Breast epithelium (tissue), 4 donors: ENCODE measurements at regions not wholly inside any gene's neighbourhood (a gene's known extent, or its start where the extent isn't known, plus 50 kb on each side); places are given as distances from the start of the nearest gene placed in this dataset.

Experiments
- DNase-seq, 2 donors: peaks; one replicate each; pipeline ENCODE4 v3.0.0-alpha.2; 2019; ENCODE audit warnings: low spot score in 2 of 2
- H3K27ac ChIP-seq, 2 donors: fragments of 200-600 bp; sonication (generic) in 1 of 2; one replicate each; pipeline ENCODE4 v1.5.1; 2016 to 2019; ENCODE audit warnings: mild to moderate bottlenecking in 1 of 2
- H3K27me3 ChIP-seq, 2 donors: fragments of 200-600 bp; sonication (generic) in 1 of 2; one replicate each; pipeline versions ENCODE4 v1.5.1 to v1.6.0; 2017 to 2019; ENCODE audit warnings: control low read depth in 1 of 2, mild to moderate bottlenecking in 1 of 2
- H3K36me3 ChIP-seq: fragments of 200-600 bp; one replicate; pipeline ENCODE4 v1.5.1; 2019
- H3K4me1 ChIP-seq, 2 donors: fragments of 200-600 bp; sonication (generic); one replicate each; pipeline ENCODE4 v1.5.1; 2016 to 2019; ENCODE audit warnings: control low read depth in 1 of 2
- H3K4me3 ChIP-seq, 3 donors: fragments of 200-600 bp; sonication (generic); 1 replicate in 2 of 3; 2 replicates in 1 of 3; pipeline ENCODE4 v1.5.1; 2016 to 2019; ENCODE audit warnings: mild to moderate bottlenecking in 3 of 3, moderate library complexity in 2 of 3
- H3K9me3 ChIP-seq, 2 donors: fragments of 200-600 bp; sonication (generic) in 1 of 2; one replicate each; pipeline ENCODE4 v1.5.1; 2016 to 2019; ENCODE audit warnings: control low read depth in 1 of 2
- POLR2A ChIP-seq: fragments of 450-650 bp; IDR thresholded peaks from one replicate; pipeline ENCODE4 v1.6.1; 2016; ENCODE audit warnings: antibody characterized with exemption, mild to moderate bottlenecking, moderate library complexity
- POLR2AphosphoS5 ChIP-seq, 3 donors: sonication (generic); formaldehyde crosslinking; IDR thresholded peaks; one replicate each; pipeline ENCODE4 v1.6.1; 2017; ENCODE audit warnings: antibody characterized with exemption in 3 of 3
- intact Hi-C: fragments of 100-400 bp; cut with DNase I; formaldehyde crosslinking; loops from one replicate; pipeline ENCODE4 v1.15.1; 2023; ENCODE audit warnings: low total_unique reads
- TF ChIP-seq, protein P1 (sequence below), 3 donors: fragments of 450-650 bp; IDR thresholded peaks; one replicate each; pipeline ENCODE4 v1.5.1; 2016 to 2017; ENCODE audit warnings: antibody characterized with exemption in 3 of 3, mild to moderate bottlenecking in 3 of 3, moderate library complexity in 3 of 3

DNA sequence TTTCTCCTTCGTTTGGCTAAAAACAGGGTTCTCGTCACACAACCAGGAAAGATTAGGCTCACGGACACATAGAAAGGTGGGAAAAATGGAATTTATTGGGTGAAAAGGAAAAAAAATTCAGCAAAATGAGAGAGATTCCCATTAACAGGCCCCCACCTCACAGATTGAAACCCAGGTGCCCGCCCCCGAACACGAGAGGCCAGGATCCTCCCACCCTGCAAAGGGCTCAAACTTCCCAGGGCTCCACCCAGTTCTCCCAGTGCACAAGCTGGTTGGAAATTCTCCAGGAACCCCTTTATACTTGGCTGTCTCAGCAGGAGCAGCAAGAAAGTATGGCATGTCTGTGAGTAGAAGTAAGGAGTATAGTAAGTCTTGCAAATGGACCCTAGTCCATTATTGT is 499.7 kb downstream of the RWDD3 start:
- Histone ChIP-seq H3K27me3 (no peaks in the 10 kb centered on the region), H3K4me3 (no peak overlapping the region), H3K36me3 (no peaks in the 10 kb centered on the region), H3K27ac (no peak overlapping the region), H3K9me3 (peaks cover 0 to 17% of the 10 kb centered on the region in 2 donors), H3K4me1 (no peaks in the 10 kb centered on the region)
- TF ChIP-seq, protein P1, sequence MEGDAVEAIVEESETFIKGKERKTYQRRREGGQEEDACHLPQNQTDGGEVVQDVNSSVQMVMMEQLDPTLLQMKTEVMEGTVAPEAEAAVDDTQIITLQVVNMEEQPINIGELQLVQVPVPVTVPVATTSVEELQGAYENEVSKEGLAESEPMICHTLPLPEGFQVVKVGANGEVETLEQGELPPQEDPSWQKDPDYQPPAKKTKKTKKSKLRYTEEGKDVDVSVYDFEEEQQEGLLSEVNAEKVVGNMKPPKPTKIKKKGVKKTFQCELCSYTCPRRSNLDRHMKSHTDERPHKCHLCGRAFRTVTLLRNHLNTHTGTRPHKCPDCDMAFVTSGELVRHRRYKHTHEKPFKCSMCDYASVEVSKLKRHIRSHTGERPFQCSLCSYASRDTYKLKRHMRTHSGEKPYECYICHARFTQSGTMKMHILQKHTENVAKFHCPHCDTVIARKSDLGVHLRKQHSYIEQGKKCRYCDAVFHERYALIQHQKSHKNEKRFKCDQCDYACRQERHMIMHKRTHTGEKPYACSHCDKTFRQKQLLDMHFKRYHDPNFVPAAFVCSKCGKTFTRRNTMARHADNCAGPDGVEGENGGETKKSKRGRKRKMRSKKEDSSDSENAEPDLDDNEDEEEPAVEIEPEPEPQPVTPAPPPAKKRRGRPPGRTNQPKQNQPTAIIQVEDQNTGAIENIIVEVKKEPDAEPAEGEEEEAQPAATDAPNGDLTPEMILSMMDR (IDR thresholded peaks at IDR 0.05) = no peak
- TF ChIP-seq POLR2A (no peak), POLR2AphosphoS5 (IDR thresholded peaks at IDR 0.05) (no peak)
- DNase-seq = no peak
- intact Hi-C loops = no loop called here

DNA sequence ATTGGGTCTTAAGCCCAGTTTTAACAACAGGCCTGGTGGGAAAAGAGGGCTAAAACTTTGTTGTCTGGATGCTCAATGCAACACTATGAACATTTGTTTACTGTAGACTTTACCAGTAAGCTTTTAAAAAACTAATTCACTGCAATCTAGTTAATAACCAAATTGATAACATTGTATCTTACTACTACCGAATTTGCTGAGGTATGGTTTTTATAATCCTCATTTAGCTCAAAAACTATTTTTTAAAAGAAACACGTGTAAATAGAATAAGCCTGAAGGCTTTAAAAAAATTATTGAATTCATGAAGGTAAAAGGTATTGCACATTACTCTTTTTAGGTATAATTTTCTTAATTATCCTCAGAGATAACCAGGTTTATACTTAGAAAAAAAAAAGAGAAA is 500.6 kb downstream of the RWDD3 start:
- H3K4me3 ChIP-seq = no peak overlapping the region
- peaks cover 0 to 17% of the 10 kb centered on the region in 2 donors for H3K9me3 ChIP-seq
- no peak for DNase-seq
- no peaks in the 10 kb centered on the region for H3K36me3 ChIP-seq
- H3K4me1 ChIP-seq = no peaks in the 10 kb centered on the region
- no peak overlapping the region for H3K27ac ChIP-seq
- intact Hi-C loops = no loop called here
- TF ChIP-seq POLR2AphosphoS5 (IDR thresholded peaks at IDR 0.05) = no peak
- TF ChIP-seq, protein P1 (IDR thresholded peaks at IDR 0.05) = no peak
- TF ChIP-seq POLR2A = no peak
- no peaks in the 10 kb centered on the region for H3K27me3 ChIP-seq

DNA sequence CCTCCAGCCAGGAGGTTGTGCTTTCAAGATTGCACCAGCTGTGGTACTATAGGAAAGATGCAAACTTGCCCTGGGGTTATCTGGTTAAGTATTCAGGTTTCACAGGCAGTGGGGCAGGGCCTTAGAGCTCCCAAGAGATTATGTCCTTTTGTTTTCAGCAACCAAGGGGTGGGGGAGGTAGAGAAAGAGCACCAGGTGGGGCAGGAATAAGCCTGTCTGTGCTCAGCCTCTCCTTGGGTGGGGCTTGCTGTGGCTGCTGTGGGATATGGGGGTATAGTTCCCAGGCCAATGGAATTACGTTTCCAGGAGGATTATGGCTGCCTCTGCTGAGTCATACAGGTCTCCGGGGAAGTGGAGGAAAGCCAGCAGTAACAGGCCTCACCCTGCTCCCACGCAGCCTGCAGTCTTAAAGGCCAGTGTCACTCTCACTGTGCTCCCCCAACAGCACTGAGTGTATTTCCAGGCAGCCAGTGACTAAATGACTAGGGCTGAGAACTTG is 508.6 kb downstream of the RWDD3 start:
- H3K4me1 ChIP-seq = no peaks in the 10 kb centered on the region
- no peak for DNase-seq
- H3K9me3 ChIP-seq = peaks cover 0 to 11% of the 10 kb centered on the region in 2 donors
- H3K36me3 ChIP-seq = no peaks in the 10 kb centered on the region
- intact Hi-C loops = no loop called here
- no peak overlapping the region for H3K4me3 ChIP-seq
- no peaks in the 10 kb centered on the region for H3K27me3 ChIP-seq
- TF ChIP-seq, protein P1 (IDR thresholded peaks at IDR 0.05) = no peak
- TF ChIP-seq POLR2A = no peak
- no peak for TF ChIP-seq POLR2AphosphoS5 (IDR thresholded peaks at IDR 0.05)
- H3K27ac ChIP-seq = peak overlapping the region in 1 of 2 donors; percentile 52

DNA sequence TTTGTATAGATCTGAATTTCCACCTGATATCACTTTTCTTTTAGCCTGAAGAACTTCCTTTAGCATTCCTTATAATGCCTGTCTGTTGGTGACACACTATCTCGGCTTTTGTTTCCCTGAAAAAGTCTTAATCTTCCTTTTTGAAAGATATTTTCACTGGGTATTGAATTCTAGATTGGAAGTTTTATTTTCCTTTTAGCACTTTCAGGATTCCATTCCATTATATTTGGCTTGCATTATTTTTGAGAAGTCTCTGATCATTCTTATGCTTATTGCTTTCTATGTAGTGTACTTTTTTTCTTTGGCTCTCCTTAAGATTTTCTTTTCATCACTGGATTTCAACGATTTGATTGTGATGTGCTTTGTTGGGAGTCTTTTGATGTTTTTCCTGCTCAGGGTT is 510.7 kb downstream of the RWDD3 start:
- DNase-seq = no peak
- intact Hi-C loops = no loop called here
- Histone ChIP-seq H3K9me3 (no peaks in the 10 kb centered on the region), H3K36me3 (no peaks in the 10 kb centered on the region), H3K4me3 (no peak overlapping the region), H3K27ac (no peak overlapping the region), H3K27me3 (no peaks in the 10 kb centered on the region), H3K4me1 (no peaks in the 10 kb centered on the region)
- TF ChIP-seq, protein P1 (IDR thresholded peaks at IDR 0.05) = no peak

DNA sequence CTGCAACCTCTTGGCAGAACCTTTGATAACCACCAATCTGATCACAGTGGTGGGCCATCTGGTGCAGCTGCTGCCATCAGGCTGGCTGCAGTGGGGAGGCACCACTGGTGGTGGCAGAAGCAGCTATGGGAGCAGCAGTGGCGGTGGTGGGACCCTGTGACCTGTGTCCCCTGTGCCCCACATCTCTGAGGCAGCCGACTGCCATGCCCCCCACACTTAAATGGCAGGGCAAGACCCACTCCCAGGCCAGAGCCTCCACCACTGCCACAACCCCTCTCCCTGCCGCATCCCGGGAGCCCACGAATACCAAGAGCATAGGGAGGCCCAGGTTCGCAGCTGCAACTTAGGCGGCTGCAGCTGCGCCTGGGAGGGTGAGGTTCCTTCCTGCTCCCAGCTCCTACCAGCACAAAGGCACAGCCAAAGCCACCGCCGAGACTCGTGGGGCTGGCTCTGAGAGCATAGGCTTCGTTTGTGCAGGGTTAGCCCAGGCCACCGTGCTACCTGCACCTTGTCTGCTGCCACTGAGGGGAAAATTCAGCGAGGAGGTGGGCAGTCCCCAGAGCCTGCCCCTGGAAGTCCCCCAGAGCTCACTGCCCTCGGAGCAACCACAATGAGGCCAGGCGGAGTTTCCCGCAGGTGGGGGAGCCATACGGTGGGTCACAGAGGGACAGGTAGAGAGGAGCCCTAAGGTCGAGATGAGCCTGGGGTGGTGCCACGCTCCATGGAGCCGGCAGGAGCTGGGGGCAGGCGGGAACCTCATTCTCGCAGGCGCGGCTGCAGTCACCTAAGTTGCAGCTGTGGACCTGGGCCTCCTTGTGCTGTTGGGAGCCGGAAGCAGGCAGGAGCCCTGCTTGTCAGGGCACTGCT is 518.7 kb downstream of the RWDD3 start:
- no peaks in the 10 kb centered on the region for H3K4me1 ChIP-seq
- no peak overlapping the region for H3K4me3 ChIP-seq
- intact Hi-C loops = no loop called here
- H3K9me3 ChIP-seq = peaks cover 17 to 29% of the 10 kb centered on the region in 2 donors
- TF ChIP-seq POLR2A (no peak), POLR2AphosphoS5 (IDR thresholded peaks at IDR 0.05) (no peak)
- TF ChIP-seq, protein P1 (IDR thresholded peaks at IDR 0.05) = no peak
- no peak for DNase-seq
- H3K27ac ChIP-seq = no peak overlapping the region
- no peaks in the 10 kb centered on the region for H3K36me3 ChIP-seq
- no peaks in the 10 kb centered on the region for H3K27me3 ChIP-seq
